ENCODE measurements at regions not wholly inside any gene's neighbourhood (a gene's known extent, or its start where the extent isn't known, plus 50 kb on each side); places are given as distances from the start of the nearest gene placed in this dataset.

- TF ChIP-seq CTCF (IDR thresholded peaks at IDR 0.05) (no peak), POLR2A (IDR thresholded peaks at IDR 0.05) (no peak)
These were observed 90.8 kb downstream of the FOXL3 start for GRCh38 chr7:380711-381210.

Data from thyroid gland (tissue), 4 donors.